B cell (primary cell): ENCODE measurements at regions not wholly inside any gene's neighbourhood (a gene's known extent, or its start where the extent isn't known, plus 50 kb on each side); places are given as distances from the start of the nearest gene placed in this dataset.

Experiments
- ATAC-seq: fragments of 200-7000 bp; cut with Tn5 transposase; one replicate; pipeline ENCODE4 v1.10.0; 2021; ENCODE audit warnings: low read depth, mild to moderate bottlenecking, moderate number of reproducible peaks, moderate library complexity
- CTCF ChIA-PET: fragments of 350-600 bp; sonication (Branson Sonifier 250); formaldehyde crosslinking; loops from one replicate; lab custom pipeline; 2021; ENCODE audit warnings: antibody characterized with exemption, inconsistent platforms; lab: Charles Lee
- POLR2A ChIA-PET: fragments of 350-600 bp; sonication (Branson Sonifier 250); formaldehyde crosslinking; loops from one replicate; lab custom pipeline; 2021; ENCODE audit warnings: antibody characterized with exemption; lab: Charles Lee
- DNase-seq: peaks from one replicate; pipeline ENCODE4 v3.0.0; 2013
- H2AFZ ChIP-seq: 2 replicates; pipeline ENCODE4 v1.6.1; 2012; ENCODE audit warnings: mild to moderate bottlenecking, low read depth, low read length; ENCODE audit not compliant: insufficient read depth, poor library complexity, severe bottlenecking
- H3K27ac ChIP-seq, 2 donors: 1 replicate in 1 of 2; 2 replicates in 1 of 2; pipeline ENCODE4 v1.5.1; 2012 to 2013; ENCODE audit warnings: low read length in 2 of 2, mild to moderate bottlenecking in 2 of 2, moderate library complexity in 1 of 2
- H3K27me3 ChIP-seq, 4 experiments: fragments of 200-600 bp in 1 of 4; sonication (generic) in 1 of 4; replicated peaks in 1 of 4; 1 replicate in 2 of 4; 2 replicates in 2 of 4; pipeline versions ENCODE4 v1.6.1 to v1.7.0; 2013 to 2016; ENCODE audit warnings: low read length in 3 of 4, mild to moderate bottlenecking in 2 of 4, mixed read lengths in 1 of 4, moderate library complexity in 1 of 4; ENCODE audit not compliant: insufficient read depth in 4 of 4, control insufficient read depth in 3 of 4; ENCODE audit errors: control extremely low read depth in 1 of 4
- H3K36me3 ChIP-seq, 2 experiments: replicated peaks in 1 of 2; 1 replicate in 1 of 2; 2 replicates in 1 of 2; pipeline versions ENCODE4 v1.6.1 to v1.7.1; 2013; ENCODE audit warnings: low read length in 1 of 2; ENCODE audit not compliant: insufficient read depth in 2 of 2, control insufficient read depth in 1 of 2; ENCODE audit errors: control extremely low read depth in 1 of 2, extremely low read depth in 1 of 2
- H3K4me1 ChIP-seq, 2 donors: fragments of 200-600 bp in 1 of 2; sonication (generic) in 1 of 2; 1 replicate in 1 of 2; 2 replicates in 1 of 2; pipeline versions ENCODE4 v1.5.1 to v1.6.1; 2013 to 2017; ENCODE audit warnings: low read length in 2 of 2; ENCODE audit not compliant: control insufficient read depth in 2 of 2, insufficient read depth in 2 of 2
- H3K4me2 ChIP-seq: replicated peaks from 2 replicates; pipeline ENCODE3; 2012; ENCODE audit warnings: mild to moderate bottlenecking, low read depth, low read length; ENCODE audit not compliant: poor library complexity, severe bottlenecking
- H3K4me3 ChIP-seq, 5 experiments: fragments of 200-600 bp in 1 of 5; sonication (generic) in 1 of 5; 1 replicate in 3 of 5; 2 replicates in 2 of 5; pipeline versions ENCODE4 v1.5.1 to v1.7.0; 2011 to 2016; ENCODE audit warnings: low read length in 4 of 5, mild to moderate bottlenecking in 4 of 5, low read depth in 2 of 5, control low read depth in 1 of 5, moderate library complexity in 1 of 5; ENCODE audit not compliant: insufficient read depth in 1 of 5; ENCODE audit errors: control extremely low read depth in 1 of 5, extremely low read depth in 1 of 5
- H3K79me2 ChIP-seq: fragments of 200-600 bp; sonication (generic); one replicate; pipeline ENCODE4 v1.6.0; 2016; ENCODE audit warnings: low read length; ENCODE audit not compliant: control insufficient read depth, insufficient read depth
- H3K9ac ChIP-seq: fragments of 200-600 bp; sonication (generic); 2 replicates; pipeline ENCODE4 v1.6.1; 2017; ENCODE audit warnings: mild to moderate bottlenecking, low read length, moderate library complexity
- H3K9me3 ChIP-seq, 3 donors: one replicate each; pipeline versions ENCODE4 v1.6.1 to v1.7.1; 2013; ENCODE audit warnings: low read length in 2 of 3; ENCODE audit not compliant: control insufficient read depth in 2 of 3, insufficient read depth in 1 of 3; ENCODE audit errors: control extremely low read depth in 1 of 3
- H4K20me1 ChIP-seq: 2 replicates; pipeline ENCODE4 v1.6.0; 2012; ENCODE audit warnings: mild to moderate bottlenecking, low read length; ENCODE audit not compliant: insufficient read depth, control insufficient read depth, poor library complexity, severe bottlenecking
- H3K27ac Mint-ChIP-seq: one replicate; pipeline ENCODE4 v1.8.0; 2021; ENCODE audit warnings: mixed read lengths
- H3K27me3 Mint-ChIP-seq: one replicate; pipeline ENCODE4 v1.8.0; 2021; ENCODE audit warnings: mixed read lengths
- H3K4me1 Mint-ChIP-seq: one replicate; pipeline ENCODE4 v1.8.0; 2021; ENCODE audit warnings: mixed read lengths
- H3K4me3 Mint-ChIP-seq: one replicate; pipeline ENCODE4 v1.8.0; 2021; ENCODE audit warnings: mixed read lengths
- H3K9me3 Mint-ChIP-seq: one replicate; pipeline ENCODE4 v1.8.0; 2022; ENCODE audit warnings: mixed read lengths; ENCODE audit not compliant: insufficient read depth
- EZH2 ChIP-seq: IDR thresholded peaks from 2 replicates; pipeline ENCODE4 v1.6.1; 2012; ENCODE audit warnings: borderline replicate concordance, low read depth, mild to moderate bottlenecking, moderate library complexity, low read length; ENCODE audit not compliant: insufficient read depth, poor library complexity, severe bottlenecking
- WGBS: methylation state at CpG from one replicate; pipeline ENCODE4 v1.1.5; 2013; ENCODE audit warnings: missing lambda C conversion rate; ENCODE audit not compliant: insufficient coverage; 5-methylcytosine and 5-hydroxymethylcytosine counted together
- intact Hi-C: fragments of 100-400 bp; cut with micrococcal nuclease; formaldehyde crosslinking; loops from one replicate; pipeline ENCODE4 v1.10.0; 2022
- TF ChIP-seq, protein P1 (sequence below): fragments of 200-600 bp; IDR thresholded peaks from one replicate; pipeline ENCODE4 v1.8.0; 2022; ENCODE audit warnings: antibody characterized with exemption, mild to moderate bottlenecking

- Mint-ChIP-seq H3K9me3 (no peaks in the 10 kb centered on the region), H3K27me3 (no peaks in the 10 kb centered on the region), H3K4me1 (no peaks in the 10 kb centered on the region), H3K27ac (no peak overlapping the region), H3K4me3 (no peak overlapping the region)
- no peak overlapping the region for H3K27ac ChIP-seq
- H3K4me1 ChIP-seq, result no peaks in the 10 kb centered on the region
- TF ChIP-seq EZH2, result no peak
- TF ChIP-seq, protein P1, sequence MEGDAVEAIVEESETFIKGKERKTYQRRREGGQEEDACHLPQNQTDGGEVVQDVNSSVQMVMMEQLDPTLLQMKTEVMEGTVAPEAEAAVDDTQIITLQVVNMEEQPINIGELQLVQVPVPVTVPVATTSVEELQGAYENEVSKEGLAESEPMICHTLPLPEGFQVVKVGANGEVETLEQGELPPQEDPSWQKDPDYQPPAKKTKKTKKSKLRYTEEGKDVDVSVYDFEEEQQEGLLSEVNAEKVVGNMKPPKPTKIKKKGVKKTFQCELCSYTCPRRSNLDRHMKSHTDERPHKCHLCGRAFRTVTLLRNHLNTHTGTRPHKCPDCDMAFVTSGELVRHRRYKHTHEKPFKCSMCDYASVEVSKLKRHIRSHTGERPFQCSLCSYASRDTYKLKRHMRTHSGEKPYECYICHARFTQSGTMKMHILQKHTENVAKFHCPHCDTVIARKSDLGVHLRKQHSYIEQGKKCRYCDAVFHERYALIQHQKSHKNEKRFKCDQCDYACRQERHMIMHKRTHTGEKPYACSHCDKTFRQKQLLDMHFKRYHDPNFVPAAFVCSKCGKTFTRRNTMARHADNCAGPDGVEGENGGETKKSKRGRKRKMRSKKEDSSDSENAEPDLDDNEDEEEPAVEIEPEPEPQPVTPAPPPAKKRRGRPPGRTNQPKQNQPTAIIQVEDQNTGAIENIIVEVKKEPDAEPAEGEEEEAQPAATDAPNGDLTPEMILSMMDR, result no peak
- H3K4me3 ChIP-seq, result no peak overlapping the region
- H3K4me2 ChIP-seq, result no peak overlapping the region
- H3K79me2 ChIP-seq, result no peaks in the 10 kb centered on the region
- no peak overlapping the region for H3K9ac ChIP-seq
- no peaks in the 10 kb centered on the region for H3K9me3 ChIP-seq
- H2AFZ ChIP-seq, result no peak overlapping the region
- intact Hi-C loops, result no loop called here
- ATAC-seq, result no peak
- ChIA-PET POLR2A (no interaction called here), CTCF (no interaction called here)
- H3K36me3 ChIP-seq, result no peaks in the 10 kb centered on the region
- no CpG with 5 or more reads among the region's 2 CpGs for WGBS
- DNase-seq, result no peak
- H4K20me1 ChIP-seq, result no peaks in the 10 kb centered on the region
- H3K27me3 ChIP-seq, result no peaks in the 10 kb centered on the region
These were observed 379.4 kb upstream of the KIAA1217 start for GRCh38 chr10:23829556-23829955.

DNA sequence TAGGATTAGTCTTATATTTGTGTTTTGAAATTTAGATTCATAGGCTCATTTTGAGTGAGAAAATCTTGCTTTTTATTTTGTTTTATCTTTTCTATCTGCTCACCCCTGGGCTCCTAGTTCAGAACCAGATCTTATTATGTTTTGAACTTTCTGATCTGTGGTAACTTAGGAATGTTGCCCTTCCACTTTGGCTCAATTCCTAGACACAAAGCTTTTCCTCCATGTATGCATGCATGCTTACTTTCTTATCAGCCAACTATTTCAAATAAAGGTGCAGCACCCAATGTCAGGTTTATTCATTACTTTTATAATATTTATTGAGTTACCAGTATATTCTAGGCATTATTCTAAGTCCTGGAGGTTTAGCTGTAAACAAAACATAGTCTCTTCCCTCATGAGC lies 374.8 kb upstream of the KIAA1217 start:
- no peak overlapping the region for H3K4me3 ChIP-seq
- no peak overlapping the region for H3K4me2 ChIP-seq
- no peaks in the 10 kb centered on the region for H3K4me1 ChIP-seq
- H3K9me3 ChIP-seq, result no peaks in the 10 kb centered on the region
- H3K36me3 ChIP-seq, result no peaks in the 10 kb centered on the region
- H3K4me3 Mint-ChIP-seq, result no peak overlapping the region
- no peaks in the 10 kb centered on the region for H3K4me1 Mint-ChIP-seq
- H3K27me3 ChIP-seq, result no peaks in the 10 kb centered on the region
- no peaks in the 10 kb centered on the region for H3K27me3 Mint-ChIP-seq
- no peak overlapping the region for H3K9ac ChIP-seq
- no peak for ATAC-seq
- no peak overlapping the region for H3K27ac Mint-ChIP-seq
- TF ChIP-seq EZH2, result no peak
- TF ChIP-seq, protein P1, result no peak
- intact Hi-C loops, result no loop called here
- H2AFZ ChIP-seq, result no peak overlapping the region
- POLR2A ChIA-PET, result no interaction called here
- no peak overlapping the region for H3K27ac ChIP-seq
- H3K9me3 Mint-ChIP-seq, result no peaks in the 10 kb centered on the region
- no peaks in the 10 kb centered on the region for H3K79me2 ChIP-seq
- no peaks in the 10 kb centered on the region for H4K20me1 ChIP-seq
- no peak for DNase-seq
- CTCF ChIA-PET, result no interaction called here
